HG03280 (cell line): ENCODE measurements at regions not wholly inside any gene's neighbourhood (a gene's known extent, or its start where the extent isn't known, plus 50 kb on each side); places are given as distances from the start of the nearest gene placed in this dataset.

Experiments used
- ATAC-seq: cut with Tn5 transposase; IDR thresholded peaks from one replicate; pipeline ENCODE4 v1.9.1; 2021; ENCODE audit warnings: mild to moderate bottlenecking, moderate library complexity; ENCODE audit not compliant: unreplicated experiment

DNA sequence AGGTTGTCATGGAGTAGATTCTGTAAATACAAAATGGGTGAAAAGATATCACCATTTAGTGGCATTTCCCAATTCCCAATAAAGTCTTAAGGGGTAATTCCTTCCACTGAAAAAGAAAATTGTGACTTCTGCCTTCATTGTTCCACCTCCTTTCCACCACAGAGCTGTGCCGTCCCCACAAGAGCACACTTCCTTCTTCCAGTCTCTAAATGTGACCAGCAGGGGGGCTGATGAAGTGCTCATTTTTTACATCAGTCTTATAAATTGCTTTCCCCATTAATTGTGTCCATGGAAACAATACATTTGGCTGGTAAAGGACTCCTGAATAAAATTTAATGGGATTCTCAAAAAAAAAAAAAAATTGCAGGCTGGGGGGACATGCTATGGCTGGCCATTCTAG, 260.8 kb upstream of the PSMD7 start:
- no peak for ATAC-seq

DNA sequence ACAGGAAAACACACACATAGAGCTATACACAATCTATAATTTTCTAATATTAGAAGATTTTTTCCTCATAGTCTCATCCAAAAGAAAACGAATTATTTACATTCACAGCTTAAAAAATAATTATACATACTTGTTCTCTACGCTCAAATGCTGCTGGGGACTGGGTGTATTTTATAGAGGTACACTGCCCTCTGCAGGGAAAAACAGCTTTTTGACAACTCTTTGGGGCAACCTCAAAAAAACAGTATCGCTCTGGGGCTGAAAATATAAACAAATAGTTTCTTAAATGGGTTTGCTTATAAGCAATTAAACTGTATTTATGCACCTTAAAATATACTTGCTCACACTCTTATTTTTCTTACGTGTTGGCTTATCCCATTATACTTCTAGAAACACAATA, 261.8 kb upstream of the PSMD7 start:
- ATAC-seq: no peak

DNA sequence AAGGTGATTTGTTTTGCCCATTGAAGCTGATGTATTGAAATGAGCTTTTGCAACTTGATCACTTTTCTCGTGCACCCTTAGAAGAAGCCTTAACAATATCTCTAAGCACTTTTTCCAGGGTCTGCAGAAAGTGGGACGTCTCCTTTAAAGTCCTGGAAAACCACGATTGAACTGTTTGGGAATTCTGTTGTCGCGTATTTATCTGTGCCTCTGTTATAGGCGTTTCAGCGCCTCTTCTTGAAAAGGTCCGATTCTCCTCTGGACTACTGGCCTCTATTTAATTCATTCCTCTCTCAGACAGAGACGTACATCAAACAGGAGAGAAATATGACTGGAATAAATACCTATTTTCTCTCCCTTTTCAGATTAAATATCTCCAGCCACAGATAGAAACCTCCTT, 262.4 kb upstream of the PSMD7 start:
- ATAC-seq: no peak

DNA sequence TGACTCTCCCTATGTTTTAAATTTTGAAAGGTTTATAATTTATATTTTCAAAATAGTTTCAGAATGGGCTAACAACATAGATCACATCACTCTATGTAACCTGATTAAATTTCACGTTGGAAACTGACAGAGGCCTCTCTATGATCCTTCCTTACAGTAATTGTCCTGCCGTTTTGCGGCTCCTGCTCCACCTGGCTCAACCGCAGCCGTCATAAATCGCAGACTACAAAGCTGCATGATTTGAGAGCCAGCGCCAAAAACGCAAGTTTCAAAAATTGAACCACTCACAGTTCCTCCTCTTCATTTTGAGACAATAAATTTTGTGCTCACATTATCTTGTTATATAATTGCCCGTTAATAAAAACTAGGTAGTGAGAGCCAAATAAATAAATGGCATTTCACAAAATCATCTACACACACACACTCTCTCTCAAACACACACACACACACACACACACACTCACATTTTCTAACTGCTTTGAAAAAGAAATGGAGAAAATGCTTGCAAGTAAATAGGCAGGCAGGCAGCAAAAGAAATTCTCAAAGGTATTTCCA, 263.1 kb upstream of the PSMD7 start:
- no peak for ATAC-seq

DNA sequence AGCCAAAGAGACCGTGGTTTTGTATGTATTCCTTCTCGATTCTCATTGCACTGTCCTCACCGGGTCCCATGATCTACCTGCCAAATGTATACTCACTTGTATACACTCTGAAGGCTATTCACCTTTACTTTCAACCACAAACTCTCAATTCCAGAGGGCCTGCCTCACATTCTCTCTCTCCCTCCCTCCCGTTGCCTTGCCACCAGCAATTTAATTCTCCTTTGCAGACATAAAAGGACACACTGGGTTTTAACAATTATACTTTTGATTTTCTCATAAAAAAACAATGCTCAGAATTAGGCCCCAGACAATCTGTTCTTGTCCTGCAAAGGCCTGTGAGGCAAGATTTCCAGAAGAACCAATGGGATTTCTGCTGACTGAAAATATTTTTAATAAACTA, 265.1 kb upstream of the PSMD7 start:
- no peak for ATAC-seq

DNA sequence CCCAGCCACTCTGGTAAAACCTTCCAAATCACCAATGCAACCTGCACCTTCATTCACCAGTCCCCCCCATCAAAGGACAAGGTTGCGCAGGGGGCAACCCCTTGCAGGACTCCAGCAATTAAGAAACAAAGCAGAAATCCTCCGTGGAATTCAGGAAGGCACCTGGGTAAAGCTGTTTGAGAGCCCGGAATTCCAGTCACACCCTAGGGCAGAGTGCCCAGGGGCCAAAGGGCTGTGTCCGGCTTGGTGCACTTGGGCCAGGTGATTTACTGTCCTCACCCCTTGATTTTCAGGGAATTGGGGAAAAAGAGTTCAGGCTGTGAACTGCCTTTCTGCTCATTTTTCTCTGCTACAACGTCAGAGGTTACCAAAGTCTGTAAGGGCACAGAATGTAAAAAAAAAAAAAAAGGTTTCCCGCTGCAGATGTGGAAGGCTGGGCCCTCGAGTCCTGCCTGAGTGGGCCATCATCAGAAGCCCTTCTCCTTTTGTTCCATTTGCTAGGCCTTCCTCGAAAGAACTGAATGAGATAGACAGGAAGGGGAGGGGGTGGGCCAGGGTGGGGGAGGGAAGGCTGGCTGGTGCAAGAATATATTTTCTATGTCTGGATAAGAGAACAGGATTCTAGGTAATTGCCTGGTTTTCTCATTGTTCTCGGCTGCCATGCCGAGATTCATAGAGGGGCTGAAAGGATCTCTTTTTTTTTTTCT, 266.5 kb upstream of the PSMD7 start:
- no peak for ATAC-seq

DNA sequence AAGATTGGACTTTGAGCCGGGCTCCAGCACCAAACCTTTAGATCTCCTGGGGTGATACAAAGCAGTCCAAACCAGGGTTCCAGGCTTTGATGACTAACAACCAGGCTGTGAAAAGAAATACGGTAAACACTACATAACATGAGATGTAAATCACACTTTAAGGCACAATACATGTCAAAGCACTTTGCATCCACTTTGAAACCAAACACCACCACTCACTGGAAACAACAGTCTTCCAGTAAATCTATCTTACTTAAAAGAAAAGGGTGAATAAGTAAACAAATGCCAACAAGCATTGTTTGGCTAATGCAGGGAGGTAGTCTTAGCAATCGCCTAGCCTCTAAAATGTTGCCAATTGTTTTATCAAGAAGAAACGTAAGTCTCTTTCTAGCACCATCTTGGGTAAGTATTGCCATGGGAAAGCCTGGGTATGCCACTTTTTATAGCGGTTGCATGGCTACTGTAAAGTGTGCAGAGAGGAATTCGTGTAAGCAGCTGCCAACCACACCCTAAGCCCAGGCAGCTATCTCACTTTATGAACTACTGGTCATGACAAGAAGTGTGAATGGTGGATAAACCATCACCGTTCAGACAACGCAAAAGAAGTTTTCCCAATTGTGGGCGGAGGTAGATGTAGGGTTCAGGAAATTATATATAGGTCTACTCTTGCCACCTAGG, 267.4 kb upstream of the PSMD7 start:
- ATAC-seq: no peak

DNA sequence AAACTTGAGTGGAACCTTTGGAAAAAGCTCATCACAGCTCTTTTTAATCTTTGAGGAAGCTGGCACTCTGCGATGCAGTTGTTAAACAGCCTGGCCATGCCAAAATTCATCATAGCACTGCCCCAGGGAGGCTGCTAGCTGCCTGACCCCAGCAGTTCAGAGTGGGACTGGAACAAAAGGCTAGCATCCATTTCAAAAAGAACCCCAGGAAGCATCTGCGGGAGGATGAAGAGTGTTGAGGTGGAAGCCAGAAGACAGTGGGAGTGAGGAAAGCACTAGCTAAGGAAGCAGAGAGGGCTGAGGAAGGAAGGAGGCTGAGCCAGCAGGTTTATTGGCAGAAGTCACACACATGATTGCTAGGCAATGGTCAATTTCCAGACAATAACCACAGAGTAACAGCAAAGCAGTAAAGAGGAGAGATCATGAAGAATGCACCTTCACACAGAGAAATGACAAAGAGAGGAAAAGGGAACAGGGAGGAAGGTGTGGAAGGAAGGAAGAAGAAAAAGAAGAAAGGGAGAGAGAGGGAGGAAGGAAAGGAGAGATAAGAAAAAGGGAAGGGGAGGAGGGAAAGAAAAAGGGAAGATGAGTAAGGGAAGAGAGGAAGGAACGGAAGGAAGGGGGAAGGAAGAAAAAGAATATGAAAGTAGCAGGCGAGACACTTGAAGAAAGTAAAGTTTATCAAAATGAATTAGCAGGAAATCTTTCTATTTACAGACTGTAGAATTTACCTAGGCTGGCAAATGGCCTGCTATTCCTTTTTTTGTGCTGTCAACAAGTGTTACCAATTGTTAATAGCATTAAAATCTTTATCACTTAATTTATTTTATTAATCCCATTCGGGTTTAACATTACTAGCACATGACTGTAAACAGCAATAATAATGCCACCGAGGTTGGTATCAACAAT, 270.0 kb upstream of the PSMD7 start:
- ATAC-seq: no peak

DNA sequence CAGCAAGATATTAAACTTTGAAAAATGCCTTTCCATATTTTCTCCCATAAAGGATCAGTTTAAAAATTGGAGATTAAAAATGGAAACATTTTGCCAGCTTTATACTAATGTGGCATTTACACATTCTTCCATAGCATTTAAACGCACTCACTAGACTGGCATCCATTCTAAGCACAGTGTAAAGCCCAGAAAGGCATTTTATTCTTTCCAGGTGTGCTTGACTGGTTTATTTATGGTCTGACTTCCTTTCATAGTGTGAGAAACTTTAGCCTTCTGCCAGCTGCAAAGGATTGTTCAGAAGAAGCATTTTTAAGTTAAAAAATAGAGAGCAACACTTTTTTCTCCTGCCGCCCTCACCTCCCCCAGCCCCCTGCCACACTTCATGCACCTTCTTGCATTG, 271.7 kb upstream of the PSMD7 start:
- ATAC-seq: no peak

DNA sequence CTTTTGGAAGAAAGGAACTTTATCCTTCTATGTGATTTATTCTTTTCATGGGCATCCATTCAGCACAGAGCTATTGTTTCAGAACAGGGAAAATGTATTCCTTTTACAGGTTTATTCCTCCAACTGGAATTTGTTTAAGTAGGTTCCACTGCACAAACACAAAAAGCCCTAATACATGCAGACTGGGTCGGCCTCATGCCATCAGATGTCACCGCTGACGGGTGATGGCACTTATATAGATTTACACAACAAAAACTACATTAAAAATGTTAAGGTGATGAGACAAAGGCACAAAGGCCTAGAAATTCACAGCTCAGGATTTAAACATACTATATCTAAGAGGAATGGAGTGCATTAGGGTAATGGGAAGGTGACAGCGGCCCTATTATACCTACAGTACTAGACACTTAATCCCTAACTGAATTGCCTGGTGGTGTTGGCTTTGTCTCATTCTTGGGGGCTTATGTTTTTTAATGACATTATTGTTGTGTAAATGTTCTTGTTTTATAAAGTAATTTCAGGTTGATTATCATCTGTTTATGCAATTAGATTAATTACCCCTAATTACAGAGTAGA, 276.4 kb upstream of the PSMD7 start:
- ATAC-seq: no peak

DNA sequence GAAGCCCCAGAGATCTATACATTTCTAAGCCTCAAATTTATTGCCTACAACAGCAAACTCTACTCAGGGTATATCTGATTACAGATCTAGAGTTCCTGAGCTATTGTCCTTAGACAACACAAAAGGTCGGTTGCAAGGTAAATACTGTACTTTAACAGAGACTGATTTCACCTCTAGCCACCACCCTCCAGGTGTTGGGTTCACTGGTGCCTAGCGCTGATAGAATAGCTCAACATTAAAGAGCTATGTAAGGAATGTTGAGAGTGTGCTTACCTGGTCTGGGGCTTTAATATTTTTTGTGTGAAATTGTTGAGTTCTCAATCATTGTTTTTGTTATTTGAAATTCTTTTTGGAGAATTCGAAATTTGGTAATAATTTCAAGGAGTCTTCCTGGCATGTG, 277.0 kb upstream of the PSMD7 start:
- no peak for ATAC-seq

DNA sequence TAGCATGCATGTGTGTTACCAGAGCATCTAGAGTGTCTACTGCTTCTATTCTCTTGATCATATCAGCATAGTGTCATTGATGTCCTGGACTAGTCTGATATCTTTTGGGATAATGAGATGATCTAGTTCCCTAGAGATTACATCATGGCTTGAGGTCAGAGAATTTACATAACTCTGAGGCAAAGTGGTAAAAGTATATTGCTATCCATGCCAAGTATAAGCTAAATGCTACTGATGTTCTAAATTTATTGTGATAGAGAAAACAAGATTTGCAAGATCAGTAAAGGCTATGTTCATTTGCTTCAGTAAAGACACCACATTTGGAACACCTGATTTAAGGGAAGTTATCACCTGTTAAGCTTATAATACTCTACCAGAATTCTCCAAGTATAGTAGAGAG, 280.7 kb upstream of the PSMD7 start:
- ATAC-seq: no peak

DNA sequence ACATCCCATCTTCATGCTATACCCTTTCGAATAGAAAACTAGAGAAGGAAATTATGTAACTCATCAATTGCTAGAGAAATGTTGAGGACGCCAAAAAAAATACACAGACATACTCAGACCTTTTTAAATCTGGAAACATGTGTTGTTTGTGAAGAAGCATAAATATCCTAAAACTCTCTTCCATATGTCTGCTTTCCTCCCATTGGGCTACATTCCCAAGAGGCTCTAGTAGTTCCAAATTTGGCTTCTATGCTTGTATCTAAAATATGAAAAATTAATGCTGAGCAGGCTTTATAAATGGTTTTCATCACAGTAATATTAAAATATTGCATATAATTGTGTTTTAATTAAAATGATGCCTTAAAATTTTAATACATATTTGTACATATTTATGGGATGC, 297.9 kb upstream of the PSMD7 start:
- no peak for ATAC-seq

DNA sequence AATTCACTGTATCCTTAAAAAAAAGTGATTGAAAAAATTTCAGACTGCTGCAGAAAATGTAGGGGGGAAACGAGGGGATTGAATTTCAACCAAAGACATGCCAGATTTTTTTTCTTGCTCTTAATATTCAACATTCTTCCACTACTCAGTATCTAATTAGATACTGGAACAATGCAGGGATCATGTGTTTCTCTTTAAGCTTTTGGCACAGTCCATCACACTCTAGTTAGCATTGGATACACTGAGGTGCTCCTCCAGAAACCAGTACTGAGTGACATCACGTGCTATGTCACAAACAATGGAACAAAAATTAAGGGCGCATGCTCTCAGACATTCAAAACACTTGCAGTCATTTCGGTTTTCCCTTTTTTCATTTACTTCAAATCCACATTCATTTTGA, 298.6 kb upstream of the PSMD7 start:
- no peak for ATAC-seq

DNA sequence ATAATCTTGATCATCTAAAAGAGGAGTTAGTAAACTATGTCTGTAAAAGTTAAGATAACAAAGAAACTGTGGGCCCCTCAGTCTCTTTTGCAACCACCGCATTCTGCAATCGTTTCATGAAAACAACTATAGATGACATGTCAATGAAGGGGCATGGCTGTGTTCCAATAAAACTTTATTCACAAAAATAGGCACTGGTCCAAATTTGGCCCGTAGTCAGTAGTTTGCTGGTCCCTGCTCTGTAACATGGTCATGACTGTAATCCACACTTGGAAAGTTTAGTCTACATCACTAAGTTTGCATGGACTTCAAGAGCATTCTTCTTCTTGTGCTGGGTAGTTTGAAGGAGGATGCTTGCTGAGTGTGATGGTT, 299.3 kb upstream of the PSMD7 start:
- ATAC-seq: no peak

DNA sequence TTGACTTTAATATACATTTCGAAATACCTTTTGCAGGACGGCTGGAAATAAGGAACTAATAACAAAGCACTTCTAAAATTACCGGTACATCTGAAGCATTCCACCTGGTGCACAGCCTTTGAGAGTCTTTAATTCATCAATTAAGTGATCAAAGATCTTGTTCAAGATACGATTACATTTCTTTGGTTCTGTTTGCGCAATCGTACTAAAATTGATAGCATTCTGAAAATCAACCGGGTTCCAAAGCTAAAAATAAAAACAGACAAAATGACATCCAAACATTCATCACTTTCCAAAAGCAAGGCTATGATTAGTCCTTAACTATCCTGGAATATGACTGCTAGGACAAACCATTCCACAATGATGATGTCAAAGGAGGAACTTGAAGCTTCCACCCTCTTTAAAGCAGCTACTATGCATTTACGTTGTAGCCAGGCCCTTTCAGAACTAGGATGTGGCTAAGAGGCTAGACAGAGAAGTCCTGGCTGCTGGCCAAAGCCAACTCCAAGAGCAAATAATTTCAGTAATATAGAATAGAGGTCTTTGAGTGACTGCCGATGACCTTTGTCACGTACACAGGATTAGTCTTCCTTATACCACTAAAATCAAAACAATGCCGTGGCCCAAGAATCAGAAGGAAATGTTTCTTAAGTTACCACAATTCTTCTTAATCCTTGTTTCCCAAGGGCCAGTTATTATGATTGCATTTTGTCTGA, 299.8 kb upstream of the PSMD7 start:
- ATAC-seq: no peak

DNA sequence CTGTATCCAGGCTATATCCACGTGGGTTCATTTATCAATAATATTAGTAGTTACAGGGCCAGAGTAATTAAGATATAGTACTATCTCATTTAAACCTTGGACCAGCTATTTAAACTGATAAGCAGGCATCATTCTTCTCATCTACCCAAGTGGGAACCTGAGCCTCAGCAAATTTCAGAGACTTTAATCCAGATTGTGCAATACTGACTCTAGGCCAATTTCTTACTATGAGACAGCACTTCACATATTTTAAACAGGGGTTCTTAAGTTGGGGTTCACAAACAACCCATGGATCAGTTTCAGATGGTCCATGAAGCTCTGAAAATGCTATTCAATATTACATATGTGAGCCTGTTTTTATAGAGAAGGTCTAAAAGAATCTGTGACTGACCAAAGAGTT, 302.7 kb upstream of the PSMD7 start:
- ATAC-seq: no peak

DNA sequence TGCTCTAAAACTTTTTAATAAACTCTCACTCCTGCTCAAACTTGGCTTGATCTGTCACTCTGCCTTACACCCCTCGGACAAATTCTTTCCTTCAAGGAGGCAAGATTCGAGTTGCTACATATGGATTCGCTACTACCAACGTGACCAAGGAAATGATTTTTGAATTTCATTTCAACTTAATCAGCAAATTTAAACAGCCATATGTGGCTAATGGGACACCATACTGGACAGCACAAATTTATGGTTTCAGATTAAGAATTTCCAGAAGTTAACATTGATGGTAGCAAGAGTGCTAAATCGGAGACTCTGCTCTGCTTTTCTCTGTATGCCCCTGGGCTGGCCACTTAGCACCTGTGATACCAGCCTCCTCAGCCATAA, 318.2 kb upstream of the PSMD7 start:
- ATAC-seq: no peak

DNA sequence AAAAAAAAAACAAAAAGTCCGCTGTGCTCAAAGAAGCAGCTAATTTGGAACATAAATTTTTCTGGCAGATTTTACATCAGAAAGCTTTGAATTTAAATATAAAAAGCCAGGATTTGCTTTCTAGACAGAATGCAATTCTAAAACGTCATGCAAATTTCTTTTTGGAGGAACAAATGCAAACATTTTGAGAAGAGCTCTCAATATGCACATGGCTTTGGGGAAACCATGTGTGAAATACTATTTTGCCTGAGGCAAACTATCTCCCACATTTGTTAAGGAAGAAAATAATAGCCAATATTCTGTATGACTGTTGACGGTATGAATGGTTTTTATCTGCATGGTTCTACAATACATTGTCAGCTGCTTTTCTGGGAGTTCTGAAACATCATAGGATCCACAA, 320.0 kb upstream of the PSMD7 start:
- no peak for ATAC-seq

DNA sequence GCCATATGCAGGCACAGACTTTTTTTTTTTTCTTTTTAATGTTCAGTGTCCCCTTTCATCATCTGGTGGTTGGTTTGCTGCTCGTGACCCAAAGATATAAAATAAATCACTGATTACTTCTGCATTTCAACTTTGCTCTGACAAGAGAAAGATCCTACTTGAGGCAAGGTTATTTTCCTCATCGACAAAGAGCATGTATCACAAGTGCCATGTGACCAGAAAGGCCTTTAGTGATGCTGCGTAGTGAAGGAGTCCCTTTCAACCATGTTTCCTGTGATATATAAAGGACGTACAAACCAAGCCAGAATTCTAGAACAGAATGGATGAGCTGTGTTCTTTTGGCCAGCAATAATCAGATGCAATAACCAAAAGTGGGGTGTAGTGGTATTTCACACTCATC, 323.4 kb upstream of the PSMD7 start:
- no peak for ATAC-seq

DNA sequence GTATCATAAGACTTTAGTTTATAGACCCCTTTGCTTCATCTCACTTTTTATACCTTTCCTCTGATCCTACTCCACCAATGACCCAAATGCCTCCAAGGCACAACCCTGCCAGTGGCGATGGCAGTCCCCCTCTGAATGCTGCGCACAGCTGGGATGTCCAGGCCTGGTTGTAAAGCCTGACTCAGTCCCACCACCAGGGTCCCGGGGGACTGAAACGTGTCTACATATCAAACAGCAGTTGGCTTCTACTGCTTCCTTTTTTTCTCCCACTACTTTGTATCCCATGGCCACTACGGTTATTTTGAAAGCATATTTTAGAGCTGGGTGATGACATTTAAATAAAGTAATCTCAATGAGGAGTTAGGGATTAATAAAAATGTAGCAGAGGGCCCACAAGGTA, 329.8 kb upstream of the PSMD7 start:
- no peak for ATAC-seq
